Astrocyte (in vitro differentiated cells and primary cell): ENCODE measurements at regions not wholly inside any gene's neighbourhood (a gene's known extent, or its start where the extent isn't known, plus 50 kb on each side); places are given as distances from the start of the nearest gene placed in this dataset.
A peak's percentile ranks its signal among the peaks of the same experiment; 100 is the strongest.

Experiments used
- DNase-seq: peaks from one replicate; pipeline ENCODE4 v3.0.0-alpha.2; 2010; ENCODE audit warnings: low read depth
- FAIRE-seq: peaks from 2 replicates; lab custom pipeline; 2011; peaks lifted over from hg19 to GRCh38; lab: Jason Lieb, UNC
- H2AFZ ChIP-seq: 2 replicates; pipeline ENCODE4 v1.6.0; 2012; ENCODE audit warnings: low read depth, low read length, inconsistent platforms
- H3K27ac ChIP-seq: 2 replicates; pipeline ENCODE4 v1.5.1; 2011; ENCODE audit warnings: low read depth, low read length, inconsistent platforms
- H3K27me3 ChIP-seq: 2 replicates; pipeline ENCODE4 v1.6.0; 2011; ENCODE audit warnings: low read length, inconsistent platforms; ENCODE audit not compliant: insufficient read depth
- H3K36me3 ChIP-seq: 2 replicates; pipeline ENCODE4 v1.5.1; 2011; ENCODE audit warnings: low read length, inconsistent platforms; ENCODE audit not compliant: insufficient read depth
- H3K4me1 ChIP-seq: 2 replicates; pipeline ENCODE4 v1.5.1; 2011; ENCODE audit warnings: low read length, inconsistent platforms; ENCODE audit not compliant: insufficient read depth
- H3K4me2 ChIP-seq: 2 replicates; pipeline ENCODE4 v1.6.0; 2012; ENCODE audit warnings: low read length, inconsistent platforms
- H3K4me3 ChIP-seq: 2 replicates; pipeline ENCODE4 v1.5.1; 2011; ENCODE audit warnings: low read depth, mild to moderate bottlenecking, low read length, inconsistent platforms; ENCODE audit not compliant: insufficient read depth
- H3K79me2 ChIP-seq: 2 replicates; pipeline ENCODE4 v1.6.0; 2012; ENCODE audit warnings: mild to moderate bottlenecking, low read length, inconsistent platforms; ENCODE audit not compliant: insufficient read depth
- H3K9ac ChIP-seq: 2 replicates; pipeline ENCODE4 v1.6.0; 2012; ENCODE audit warnings: mild to moderate bottlenecking, low read length, inconsistent platforms
- H3K9me3 ChIP-seq: 2 replicates; pipeline ENCODE4 v1.5.1; 2012; ENCODE audit warnings: low read depth, mild to moderate bottlenecking, low read length, inconsistent platforms; ENCODE audit not compliant: insufficient read depth
- H4K20me1 ChIP-seq: 2 replicates; pipeline ENCODE4 v1.6.0; 2012; ENCODE audit warnings: low read length, inconsistent platforms; ENCODE audit not compliant: insufficient read depth
- H3K27ac Mint-ChIP-seq: one replicate; pipeline ENCODE4 v1.8.0; 2021; ENCODE audit warnings: mild to moderate bottlenecking, mixed read lengths; ENCODE audit not compliant: unreplicated experiment
- H3K27me3 Mint-ChIP-seq: one replicate; pipeline ENCODE4 v1.8.0; 2021; ENCODE audit warnings: low read depth, mixed read lengths; ENCODE audit not compliant: unreplicated experiment
- H3K36me3 Mint-ChIP-seq: one replicate; pipeline ENCODE4 v1.8.0; 2021; ENCODE audit warnings: low read depth, mixed read lengths; ENCODE audit not compliant: unreplicated experiment
- H3K4me1 Mint-ChIP-seq: one replicate; pipeline ENCODE4 v1.8.0; 2021; ENCODE audit warnings: low read depth, mixed read lengths; ENCODE audit not compliant: unreplicated experiment
- H3K4me3 Mint-ChIP-seq: one replicate; pipeline ENCODE4 v1.8.0; 2021; ENCODE audit warnings: mild to moderate bottlenecking, moderate library complexity, mixed read lengths; ENCODE audit not compliant: unreplicated experiment
- H3K9me3 Mint-ChIP-seq: one replicate; pipeline ENCODE4 v1.8.0; 2021; ENCODE audit warnings: mild to moderate bottlenecking, mixed read lengths; ENCODE audit not compliant: unreplicated experiment
- CTCF ChIP-seq: IDR thresholded peaks from 2 replicates; pipeline ENCODE4 v1.5.1; 2011; ENCODE audit warnings: low read depth, mild to moderate bottlenecking, inconsistent platforms, low read length, moderate library complexity; ENCODE audit not compliant: insufficient read depth
- EZH2 ChIP-seq: IDR thresholded peaks from 2 replicates; pipeline ENCODE4 v1.6.1; 2012; ENCODE audit warnings: mild to moderate bottlenecking, low read length, inconsistent platforms; ENCODE audit not compliant: insufficient read depth

- no peak overlapping the region for H3K27ac ChIP-seq
- FAIRE-seq (no peak), DNase-seq (no peak)
- H3K27me3 Mint-ChIP-seq, result no peaks in the 10 kb centered on the region
- no peaks in the 10 kb centered on the region for H4K20me1 ChIP-seq
- peak overlapping the region; percentile 14 for H3K4me2 ChIP-seq
- H3K36me3 ChIP-seq, result no peaks in the 10 kb centered on the region
- no peaks in the 10 kb centered on the region for H3K9me3 Mint-ChIP-seq
- H3K9me3 ChIP-seq, result no peaks in the 10 kb centered on the region
- peaks cover 23% of the 10 kb centered on the region for H3K4me1 Mint-ChIP-seq
- peak overlapping the region; percentile 86 for H3K27ac Mint-ChIP-seq
- no peak overlapping the region for H3K9ac ChIP-seq
- peak overlapping the region; percentile 64 for H2AFZ ChIP-seq
- H3K4me1 ChIP-seq, result peaks cover 34% of the 10 kb centered on the region
- TF ChIP-seq CTCF (no peak), EZH2 (no peak)
- no peak overlapping the region for H3K4me3 Mint-ChIP-seq
- no peaks in the 10 kb centered on the region for H3K27me3 ChIP-seq
- H3K4me3 ChIP-seq, result no peak overlapping the region
- no peaks in the 10 kb centered on the region for H3K79me2 ChIP-seq
- H3K36me3 Mint-ChIP-seq, result no peaks in the 10 kb centered on the region
Measured at GRCh38 chr1:115492019-115492595, 149.7 kb upstream of the VANGL1 start.

- no peak for TF ChIP-seq EZH2
- TF ChIP-seq CTCF, result no peak
Measured at GRCh38 chr1:115491298-115492018, 150.3 kb upstream of the VANGL1 start.

GRCh38 chr1:115479055-115479482 lies 141.0 kb upstream of the NGF start:
- Histone ChIP-seq H3K36me3 (no peaks in the 10 kb centered on the region), H3K27ac (no peak overlapping the region), H3K4me1 (no peaks in the 10 kb centered on the region), H4K20me1 (no peaks in the 10 kb centered on the region), H3K9me3 (no peaks in the 10 kb centered on the region), H3K4me2 (no peak overlapping the region), H3K79me2 (no peaks in the 10 kb centered on the region), H3K27me3 (no peaks in the 10 kb centered on the region), H3K4me3 (no peak overlapping the region), H2AFZ (no peak overlapping the region), H3K9ac (no peak overlapping the region)
- no peak overlapping the region for H3K27ac Mint-ChIP-seq
- H3K4me1 Mint-ChIP-seq, result no peaks in the 10 kb centered on the region
- H3K36me3 Mint-ChIP-seq, result peaks cover 1% of the 10 kb centered on the region
- H3K9me3 Mint-ChIP-seq, result peaks cover 6% of the 10 kb centered on the region
- DNase-seq, result no peak
- H3K27me3 Mint-ChIP-seq, result peaks cover 34% of the 10 kb centered on the region
- no peak for FAIRE-seq
- TF ChIP-seq EZH2, result no peak
- no peak for TF ChIP-seq CTCF
- H3K4me3 Mint-ChIP-seq, result no peak overlapping the region

More at GRCh38 chr1:115491298-115492018, 150.3 kb upstream of the VANGL1 start:
- Mint-ChIP-seq H3K27ac (no peak overlapping the region), H3K9me3 (no peaks in the 10 kb centered on the region), H3K36me3 (no peaks in the 10 kb centered on the region), H3K4me3 (no peak overlapping the region), H3K4me1 (peaks cover 18% of the 10 kb centered on the region), H3K27me3 (no peaks in the 10 kb centered on the region)
- no peak for FAIRE-seq
- H3K9me3 ChIP-seq, result no peaks in the 10 kb centered on the region
- no peaks in the 10 kb centered on the region for H3K27me3 ChIP-seq
- no peaks in the 10 kb centered on the region for H3K79me2 ChIP-seq
- H3K9ac ChIP-seq, result no peak overlapping the region
- H3K4me2 ChIP-seq, result no peak overlapping the region
- DNase-seq, result no peak
- H2AFZ ChIP-seq, result no peak overlapping the region
- H3K4me3 ChIP-seq, result no peak overlapping the region
- no peaks in the 10 kb centered on the region for H4K20me1 ChIP-seq
- no peaks in the 10 kb centered on the region for H3K36me3 ChIP-seq
- H3K4me1 ChIP-seq, result peaks cover 29% of the 10 kb centered on the region
- H3K27ac ChIP-seq, result no peak overlapping the region
